COR-L47 (cell line): ENCODE measurements at regions not wholly inside any gene's neighbourhood (a gene's known extent, or its start where the extent isn't known, plus 50 kb on each side); places are given as distances from the start of the nearest gene placed in this dataset.
"Not testable (repeated sequence)": the region's sequence is repeated elsewhere in the genome, so short reads cannot be mapped to it uniquely, and the experiment has no call there.

Experiments used
- DNase-seq: peaks from one replicate; lab custom pipeline; 2025; lab: John Stamatoyannopoulos, UW

- no peak for DNase-seq
Measured at GRCh38 chr1:173300061-173301044, 93.2 kb upstream of the TNFSF4 start.

GRCh38 chr1:173301507-173301906 is 94.4 kb upstream of the TNFSF4 start:
- no peak for DNase-seq

DNA sequence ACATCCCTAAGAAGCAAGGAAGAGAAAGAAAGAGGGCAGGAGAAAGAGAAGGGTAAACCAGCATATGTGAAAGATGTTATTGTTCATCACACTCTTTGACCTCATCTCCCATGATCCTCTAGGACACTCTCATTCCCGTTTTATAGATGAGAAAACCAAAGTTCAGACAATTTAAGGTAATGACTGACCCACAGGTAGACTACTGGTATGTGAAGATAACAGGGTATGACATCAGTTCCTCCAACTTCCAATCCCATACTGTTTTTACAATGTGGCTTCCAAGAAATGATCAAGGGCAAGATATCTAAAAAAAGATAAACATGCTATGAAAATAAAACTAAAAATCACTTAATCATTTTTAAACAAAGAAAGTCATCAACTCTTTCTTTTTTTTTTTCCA is 95.2 kb upstream of the TNFSF4 start:
- no peak for DNase-seq

DNA sequence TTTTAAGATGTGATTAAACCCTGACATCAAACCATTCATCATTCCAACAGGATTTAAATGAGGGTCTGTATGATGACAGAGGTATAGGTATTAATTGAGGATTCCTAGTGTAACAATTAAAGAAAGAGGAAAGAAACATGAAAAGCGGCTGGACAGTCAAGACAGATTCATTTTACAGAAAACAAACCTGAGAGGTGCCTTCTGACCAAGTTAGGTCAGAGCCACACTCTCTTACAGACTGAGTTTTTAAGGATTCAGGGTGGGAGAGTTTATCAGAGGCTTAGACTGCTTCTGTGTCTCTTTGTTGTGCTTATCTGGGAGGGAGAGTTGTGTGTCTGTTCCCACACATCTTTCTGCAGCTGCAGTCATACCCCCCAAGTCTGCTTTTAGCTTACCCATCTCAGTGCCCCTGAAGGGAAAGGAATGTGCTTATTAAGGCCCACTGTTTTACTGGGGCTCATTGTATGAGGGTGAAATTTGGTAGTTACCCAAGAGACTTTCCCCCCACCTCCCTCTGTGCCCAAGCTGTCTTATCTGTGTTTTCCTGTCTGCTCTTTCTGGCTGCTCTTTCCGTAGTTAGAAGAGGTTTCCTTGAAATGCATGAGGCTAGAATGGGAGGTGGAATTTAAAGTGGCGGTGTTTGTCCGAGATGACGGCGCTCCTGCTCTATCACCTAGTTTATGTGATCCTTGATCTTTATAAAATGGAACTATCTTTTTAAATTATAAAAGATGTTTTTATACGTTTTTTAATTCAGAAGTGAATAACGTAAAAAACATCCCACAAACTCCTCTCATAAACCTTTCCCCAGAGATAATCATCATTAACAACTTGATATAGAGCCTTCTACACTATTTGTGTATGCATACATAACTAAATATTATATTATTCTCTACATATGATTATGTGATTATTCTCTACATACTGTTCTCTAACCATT is 96.0 kb upstream of the TNFSF4 start:
- DNase-seq = no peak

- no peak for DNase-seq
Measured at GRCh38 chr1:173303984-173304383, 96.9 kb upstream of the TNFSF4 start.

DNA sequence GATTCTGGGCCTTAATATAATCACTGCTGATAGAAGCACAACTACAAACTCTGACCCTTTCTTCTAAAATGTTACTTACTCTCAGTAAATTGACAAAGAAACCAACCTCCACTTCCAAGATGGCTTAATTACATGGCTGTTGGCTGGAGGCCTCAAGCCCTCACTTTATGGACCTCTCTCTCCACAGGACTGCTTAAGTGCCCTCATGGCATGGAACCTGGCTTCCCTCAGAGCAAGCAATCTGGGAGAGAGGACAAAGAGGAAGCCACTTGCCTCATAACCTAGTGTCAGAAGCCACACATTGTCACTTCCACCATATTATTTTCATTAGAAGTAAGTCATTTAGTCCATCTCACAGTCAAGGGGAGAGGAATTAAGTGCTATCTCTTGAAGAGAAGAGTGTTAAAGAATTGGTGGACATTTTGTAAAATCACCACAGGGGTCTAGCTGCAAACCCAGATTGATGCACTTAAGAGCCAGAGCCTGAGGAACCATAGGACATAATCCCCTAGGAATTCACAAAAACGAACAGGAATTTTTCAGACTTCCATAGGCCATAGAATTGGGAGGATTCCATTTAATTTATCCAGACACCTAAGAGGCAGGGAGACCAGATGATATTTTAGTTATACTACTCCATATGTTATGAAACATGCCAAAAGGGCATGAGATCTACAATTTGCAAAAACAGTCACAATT is 97.5 kb upstream of the TNFSF4 start:
- DNase-seq = no peak

DNA sequence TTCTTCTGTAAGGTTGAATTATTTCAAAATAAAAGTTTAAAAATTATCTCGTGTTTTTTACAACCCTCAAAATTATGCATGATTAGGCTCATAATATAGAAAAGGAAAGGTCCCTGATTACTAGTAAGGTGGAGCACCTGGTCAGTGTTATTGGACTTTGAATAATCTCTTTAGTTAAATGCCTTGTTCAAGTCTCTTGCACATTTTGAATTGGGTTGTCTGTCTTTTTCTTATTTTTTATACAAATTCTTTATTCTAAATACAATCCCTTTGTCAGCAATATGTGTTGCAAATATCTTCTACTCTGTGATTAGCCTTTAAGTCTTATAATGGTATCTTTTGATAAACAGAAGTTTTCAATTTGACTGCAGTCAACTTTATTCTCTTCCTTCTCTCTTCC is 100.7 kb upstream of the TNFSF4 start:
- no peak for DNase-seq

- DNase-seq = no peak
Measured at GRCh38 chr1:173314656-173315055, 107.5 kb upstream of the TNFSF4 start.

GRCh38 chr1:173315296-173315695 is 108.2 kb upstream of the TNFSF4 start:
- no peak for DNase-seq

GRCh38 chr1:173318788-173319187 is 111.7 kb upstream of the TNFSF4 start:
- no peak for DNase-seq

- DNase-seq = not testable (repeated sequence)
Measured at GRCh38 chr1:173324352-173324751, 117.2 kb upstream of the TNFSF4 start.

DNA sequence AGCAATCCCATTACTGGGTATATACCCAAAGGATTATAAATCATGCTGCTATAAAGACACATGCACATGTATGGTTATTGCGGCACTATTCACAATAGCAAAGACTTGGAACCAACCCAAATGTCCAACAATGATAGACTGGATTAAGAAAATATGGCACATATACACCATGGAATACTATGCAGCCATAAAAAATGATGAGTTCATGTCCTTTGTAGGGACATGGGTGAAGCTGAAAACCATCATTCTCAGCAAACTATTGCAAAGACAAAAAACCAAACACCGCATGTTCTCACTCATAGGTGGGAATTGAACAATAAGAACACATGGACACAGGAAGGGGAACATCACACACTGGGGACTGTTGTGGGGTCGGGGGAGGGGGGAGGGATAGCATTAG is 120.9 kb upstream of the TNFSF4 start:
- not testable (repeated sequence) for DNase-seq

DNA sequence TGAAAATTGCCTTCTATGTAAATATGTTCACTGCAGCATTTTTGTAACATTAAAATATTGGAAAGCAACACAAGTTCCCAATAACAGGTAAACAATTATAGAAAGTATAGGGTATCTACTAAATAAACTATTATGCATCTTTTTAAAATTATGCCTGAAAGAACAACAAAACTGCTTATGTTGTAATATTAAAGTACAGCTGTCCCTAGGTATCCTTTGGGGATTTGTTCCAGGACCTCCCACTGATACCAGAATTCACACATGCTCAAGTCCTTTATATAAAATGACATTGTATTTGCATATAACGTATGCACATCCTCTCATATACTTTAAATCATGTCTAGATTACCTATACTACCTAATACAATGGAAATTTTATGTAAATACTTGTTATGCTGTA is 121.8 kb upstream of the TNFSF4 start:
- DNase-seq = no peak

GRCh38 chr1:173329726-173330125 is 122.6 kb upstream of the TNFSF4 start:
- DNase-seq = no peak

DNA sequence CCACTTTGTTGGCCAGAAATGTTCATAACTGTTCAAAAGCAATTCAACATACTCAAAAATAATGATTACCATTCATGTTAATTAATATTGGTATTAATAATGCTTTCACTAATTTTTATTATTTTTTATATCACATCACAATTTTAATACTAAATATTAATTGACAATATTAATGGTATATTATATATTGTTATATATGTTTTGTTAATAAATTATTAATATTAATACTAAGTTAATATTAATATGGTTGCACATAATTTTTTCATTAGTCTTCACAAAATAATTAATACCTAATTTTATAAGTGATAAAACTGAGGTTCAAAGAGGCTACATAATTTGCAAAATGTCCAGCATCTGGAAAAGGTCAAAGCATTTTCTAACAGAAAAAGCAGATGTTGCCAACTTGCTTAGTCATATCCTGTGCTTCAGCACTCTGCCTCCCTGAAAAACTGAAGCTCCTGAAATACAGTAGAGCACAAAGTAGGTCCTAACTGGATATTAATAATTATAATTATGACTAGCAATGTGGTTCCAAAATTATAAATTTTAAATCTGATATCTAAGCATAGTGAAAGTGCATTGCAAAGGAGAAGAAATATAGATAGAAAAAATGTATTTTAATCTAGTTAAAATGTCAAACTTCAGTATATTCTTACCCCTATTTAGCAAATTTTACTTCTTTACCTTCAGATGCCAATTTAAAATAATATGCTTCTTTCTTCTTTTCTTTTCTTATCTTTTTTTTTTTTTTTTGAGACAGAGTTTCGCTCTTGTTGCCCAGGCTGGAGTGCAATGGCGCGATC is 123.2 kb upstream of the TNFSF4 start:
- no peak for DNase-seq

- DNase-seq = not testable (repeated sequence)
Measured at GRCh38 chr1:173330952-173331548, 123.9 kb upstream of the TNFSF4 start.

DNA sequence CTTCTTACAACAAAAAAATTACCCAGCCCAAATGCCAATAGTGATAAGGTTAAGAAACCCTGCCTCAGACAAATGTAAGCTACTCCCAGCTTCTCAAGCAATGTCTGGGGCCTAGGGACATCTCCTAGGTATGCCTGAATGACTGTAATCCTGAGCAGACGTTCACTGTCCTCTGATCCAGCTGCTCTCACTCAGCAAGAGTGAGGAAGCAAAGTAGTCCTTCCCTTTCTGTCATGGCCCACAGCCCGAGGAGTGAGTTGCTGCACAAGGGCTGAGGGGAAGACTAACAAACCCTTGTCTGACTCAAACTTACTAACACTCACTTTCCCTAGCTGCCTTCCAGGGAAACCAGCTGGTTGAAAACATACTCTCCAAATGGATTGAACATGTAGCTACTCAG is 124.9 kb upstream of the TNFSF4 start:
- DNase-seq = no peak

GRCh38 chr1:173333581-173333980 is 126.5 kb upstream of the TNFSF4 start:
- DNase-seq = no peak

GRCh38 chr1:173337126-173337525 is 130.0 kb upstream of the TNFSF4 start:
- DNase-seq = no peak

GRCh38 chr1:173341307-173341706 is 134.2 kb upstream of the TNFSF4 start:
- DNase-seq = no peak

DNA sequence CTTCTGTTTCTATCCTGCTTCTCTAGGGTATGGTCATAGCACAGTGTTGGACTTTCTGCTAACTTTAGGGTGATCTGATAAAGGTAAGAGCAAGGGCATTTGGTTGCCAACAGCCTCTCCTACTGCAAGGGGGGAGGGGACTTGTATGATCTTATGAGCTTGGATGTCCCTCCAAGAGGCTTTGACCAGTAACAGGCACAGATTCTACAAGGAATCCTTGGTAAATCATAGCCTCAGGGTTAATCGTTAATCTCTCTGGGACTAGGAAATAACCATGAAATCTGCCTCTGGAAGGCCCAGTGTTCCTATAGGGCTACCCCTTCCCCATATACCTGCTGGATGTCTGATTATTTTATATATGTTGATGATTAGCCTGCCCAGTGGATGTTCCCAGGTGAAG is 134.8 kb upstream of the TNFSF4 start:
- no peak for DNase-seq
